Lower leg skin (tissue), 3 donors: ENCODE measurements at regions not wholly inside any gene's neighbourhood (a gene's known extent, or its start where the extent isn't known, plus 50 kb on each side); places are given as distances from the start of the nearest gene placed in this dataset.

Source experiments
- POLR2A ChIP-seq, 2 donors: fragments of 450-650 bp; IDR thresholded peaks; one replicate each; pipeline ENCODE4 v1.6.1; 2016 to 2017; ENCODE audit warnings: antibody characterized with exemption in 2 of 2, mild to moderate bottlenecking in 1 of 2, moderate library complexity in 1 of 2
- TF ChIP-seq, protein P1 (sequence below), 3 donors: fragments of 450-650 bp; IDR thresholded peaks; one replicate each; pipeline ENCODE4 v1.5.1; 2016; ENCODE audit warnings: antibody characterized with exemption in 3 of 3, mild to moderate bottlenecking in 3 of 3, moderate library complexity in 2 of 3

DNA sequence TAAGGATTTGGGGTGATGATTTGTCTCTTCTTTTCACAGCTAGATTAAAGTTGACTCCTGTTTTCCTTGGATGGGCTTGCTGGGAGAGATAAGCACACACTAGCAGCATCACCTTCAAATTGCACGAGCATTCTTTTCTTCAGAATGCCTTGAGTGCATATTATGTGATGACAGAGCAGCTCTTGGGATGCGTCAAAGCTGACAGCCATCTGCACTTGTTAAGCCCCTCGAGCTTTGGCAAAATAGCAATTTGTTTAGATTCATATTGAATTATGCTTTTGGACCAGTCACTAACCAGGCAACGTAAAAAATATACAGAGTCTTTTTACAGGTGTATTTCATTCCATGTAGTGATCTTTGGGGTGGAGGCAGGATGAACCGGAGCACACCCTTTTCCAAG lies 407.0 kb downstream of the FUT8 start:
- TF ChIP-seq, protein P1, sequence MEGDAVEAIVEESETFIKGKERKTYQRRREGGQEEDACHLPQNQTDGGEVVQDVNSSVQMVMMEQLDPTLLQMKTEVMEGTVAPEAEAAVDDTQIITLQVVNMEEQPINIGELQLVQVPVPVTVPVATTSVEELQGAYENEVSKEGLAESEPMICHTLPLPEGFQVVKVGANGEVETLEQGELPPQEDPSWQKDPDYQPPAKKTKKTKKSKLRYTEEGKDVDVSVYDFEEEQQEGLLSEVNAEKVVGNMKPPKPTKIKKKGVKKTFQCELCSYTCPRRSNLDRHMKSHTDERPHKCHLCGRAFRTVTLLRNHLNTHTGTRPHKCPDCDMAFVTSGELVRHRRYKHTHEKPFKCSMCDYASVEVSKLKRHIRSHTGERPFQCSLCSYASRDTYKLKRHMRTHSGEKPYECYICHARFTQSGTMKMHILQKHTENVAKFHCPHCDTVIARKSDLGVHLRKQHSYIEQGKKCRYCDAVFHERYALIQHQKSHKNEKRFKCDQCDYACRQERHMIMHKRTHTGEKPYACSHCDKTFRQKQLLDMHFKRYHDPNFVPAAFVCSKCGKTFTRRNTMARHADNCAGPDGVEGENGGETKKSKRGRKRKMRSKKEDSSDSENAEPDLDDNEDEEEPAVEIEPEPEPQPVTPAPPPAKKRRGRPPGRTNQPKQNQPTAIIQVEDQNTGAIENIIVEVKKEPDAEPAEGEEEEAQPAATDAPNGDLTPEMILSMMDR (IDR thresholded peaks at IDR 0.05), result no peak
- no peak for TF ChIP-seq POLR2A (IDR thresholded peaks at IDR 0.05)
